Endothelial cell of umbilical vein (primary cell): ENCODE measurements at regions not wholly inside any gene's neighbourhood (a gene's known extent, or its start where the extent isn't known, plus 50 kb on each side); places are given as distances from the start of the nearest gene placed in this dataset.

ENCODE experiments used
- BruUV-seq: library from RNA; stranded (reverse); fragments of 400-500 nt; replicated peaks from 2 replicates; lab custom pipeline; 2021; lab: Mats Ljungman, UMichigan
- CTCF ChIA-PET: fragments of 300-600, 350-600 bp; sonication (Branson Sonifier 250); formaldehyde crosslinking; loops from one replicate; lab custom pipeline; 2021; ENCODE audit warnings: antibody characterized with exemption, inconsistent platforms; lab: Charles Lee
- POLR2A ChIA-PET: fragments of 300-600, 350-600 bp; sonication (Branson Sonifier 250); formaldehyde crosslinking; loops from one replicate; lab custom pipeline; 2021; ENCODE audit warnings: antibody characterized with exemption, inconsistent platforms; lab: Charles Lee
- DNase-seq: peaks from one replicate; pipeline ENCODE4 v3.0.0-alpha.2; 2011; ENCODE audit warnings: low read depth, low spot score
- FAIRE-seq: peaks from 2 replicates; lab custom pipeline; 2011; peaks lifted over from hg19 to GRCh38; lab: Jason Lieb, UNC
- H2AFZ ChIP-seq: 2 replicates; pipeline ENCODE4 v1.6.0; 2012; ENCODE audit warnings: low read depth, low read length, control low read depth, inconsistent platforms
- H3K27ac ChIP-seq: 2 replicates; pipeline ENCODE4 v1.5.1; 2011; ENCODE audit warnings: low read depth, mild to moderate bottlenecking, control low read depth, low read length, moderate library complexity; ENCODE audit not compliant: insufficient read depth
- H3K27me3 ChIP-seq, 2 experiments: 2 replicates each; pipeline versions ENCODE4 v1.6.0 to v1.6.1; 2011; ENCODE audit warnings: low read length in 2 of 2, mixed read lengths in 1 of 2; ENCODE audit not compliant: control insufficient read depth in 2 of 2, insufficient read depth in 2 of 2
- H3K36me3 ChIP-seq, 2 experiments: 2 replicates in 1 of 2; 3 replicates in 1 of 2; pipeline ENCODE4 v1.5.1; 2011; ENCODE audit warnings: low read length in 2 of 2, mild to moderate bottlenecking in 1 of 2, moderate library complexity in 1 of 2; ENCODE audit not compliant: control insufficient read depth in 2 of 2, insufficient read depth in 2 of 2; ENCODE audit errors: extremely low read depth in 1 of 2
- H3K4me1 ChIP-seq: 3 replicates; pipeline ENCODE4 v1.5.1; 2011; ENCODE audit warnings: mild to moderate bottlenecking, low read length; ENCODE audit not compliant: control insufficient read depth, insufficient read depth; ENCODE audit errors: extremely low read depth
- H3K4me2 ChIP-seq: 2 replicates; pipeline ENCODE4 v1.6.1; 2011; ENCODE audit warnings: low read length, control low read depth, mixed read lengths; ENCODE audit not compliant: insufficient read depth
- H3K4me3 ChIP-seq, 3 experiments: fragments of 200-600 bp in 1 of 3; sonication (generic), shearing (Covaris generic) in 1 of 3; replicated peaks in 1 of 3; 2 replicates each; pipeline ENCODE4 v1.5.1; 2011 to 2016; ENCODE audit warnings: control low read depth in 3 of 3, low read length in 3 of 3, mild to moderate bottlenecking in 2 of 3, inconsistent platforms in 1 of 3, low read depth in 1 of 3, moderate library complexity in 1 of 3; ENCODE audit not compliant: insufficient read depth in 1 of 3
- H3K79me2 ChIP-seq: 2 replicates; pipeline ENCODE4 v1.6.0; 2012; ENCODE audit warnings: low read length, inconsistent platforms; ENCODE audit not compliant: control insufficient read depth, insufficient read depth
- H3K9ac ChIP-seq: replicated peaks from 2 replicates; pipeline ENCODE3; 2011; ENCODE audit warnings: low read length, control low read depth; ENCODE audit not compliant: insufficient read depth; ENCODE audit errors: extremely low read depth
- H3K9me1 ChIP-seq: replicated peaks from 3 replicates; pipeline ENCODE4 v1.6.0; 2011; ENCODE audit warnings: mild to moderate bottlenecking, low read length; ENCODE audit not compliant: control insufficient read depth, insufficient read depth; ENCODE audit errors: extremely low read depth
- H3K9me3 ChIP-seq: replicated peaks from 2 replicates; pipeline ENCODE4 v1.5.1; 2012; ENCODE audit warnings: low read length, inconsistent platforms; ENCODE audit not compliant: control insufficient read depth, insufficient read depth
- H4K20me1 ChIP-seq: replicated peaks from 2 replicates; pipeline ENCODE3; 2011; ENCODE audit warnings: mild to moderate bottlenecking, low read length; ENCODE audit not compliant: control insufficient read depth, insufficient read depth; ENCODE audit errors: extremely low read depth
- GATA2 ChIP-seq: IDR thresholded peaks from 2 replicates; pipeline ENCODE4 v1.7.0; 2011; ENCODE audit warnings: low read depth, mild to moderate bottlenecking, moderate library complexity, mixed read lengths, low read length; ENCODE audit not compliant: insufficient read length, insufficient read depth
- JUN ChIP-seq: IDR thresholded peaks from 2 replicates; pipeline ENCODE4 v1.6.1; 2011; ENCODE audit warnings: borderline replicate concordance, low read depth; ENCODE audit not compliant: insufficient read length, insufficient read depth
- MYC ChIP-seq: IDR thresholded peaks from one replicate; pipeline ENCODE4 v1.6.1; 2011; ENCODE audit warnings: mild to moderate bottlenecking, low read depth, low read length
- dilution Hi-C: fragments of 300-500 bp; cut with MboI; formaldehyde crosslinking; loops from one replicate; pipeline ENCODE4 v1.15.0; 2019; ENCODE audit warnings: low sequenced_read_pairs; ENCODE audit not compliant: extremely low pct_ligation_motif_present
- intact Hi-C: fragments of 100-400 bp; cut with micrococcal nuclease; formaldehyde crosslinking; loops from one replicate; pipeline ENCODE4 v1.10.0; 2022
- TF ChIP-seq, protein P1 (sequence below), 2 donors: IDR thresholded peaks; 1 replicate in 1 of 2; 2 replicates in 1 of 2; pipeline ENCODE4 v1.5.1; 2011; ENCODE audit warnings: low read length in 2 of 2, mild to moderate bottlenecking in 2 of 2, moderate library complexity in 2 of 2, control low read depth in 1 of 2, inconsistent platforms in 1 of 2, low read depth in 1 of 2; ENCODE audit not compliant: insufficient read depth in 1 of 2; ENCODE audit errors: extremely low read depth in 1 of 2

DNA sequence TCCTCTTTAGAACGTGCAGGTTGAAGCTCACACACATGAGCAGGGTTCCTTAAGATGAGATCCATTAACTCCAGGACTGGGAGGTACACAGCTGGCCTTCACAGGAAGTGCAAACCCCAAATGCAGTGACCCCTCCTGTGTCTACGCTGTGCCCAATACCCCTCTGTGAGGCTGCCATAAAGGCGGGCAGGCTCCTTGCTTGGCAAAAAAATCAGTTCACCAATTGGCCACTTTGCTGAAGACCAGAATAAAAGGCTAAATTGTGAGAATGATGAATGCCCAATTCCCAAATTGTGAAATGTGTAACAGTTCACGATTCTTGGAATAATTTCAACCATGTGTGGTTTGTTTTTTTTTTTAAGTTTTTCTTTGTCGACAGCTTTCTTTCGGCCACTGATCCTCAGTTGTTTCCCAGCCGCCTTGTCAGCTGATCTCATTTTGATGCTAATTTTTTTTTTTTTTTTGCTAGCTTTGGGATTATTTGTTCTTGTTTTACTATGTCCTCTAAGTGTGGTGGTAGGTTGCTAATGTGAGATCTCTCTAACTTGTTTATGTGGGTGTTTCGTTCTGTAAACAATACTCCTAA lies 101.9 kb upstream of the PRSS58 start:
- POLR2A ChIA-PET = no interaction called here

More for the DNA sequence above, 101.9 kb upstream of the PRSS58 start:
- Histone ChIP-seq H3K9me3 (no peaks in the 10 kb centered on the region), H3K27ac (no peak overlapping the region), H3K79me2 (no peaks in the 10 kb centered on the region), H3K36me3 (no peaks in the 10 kb centered on the region), H2AFZ (no peak overlapping the region), H3K4me2 (no peak overlapping the region), H3K27me3 (no peaks in the 10 kb centered on the region), H3K4me1 (no peaks in the 10 kb centered on the region), H3K4me3 (no peak overlapping the region), H4K20me1 (no peaks in the 10 kb centered on the region), H3K9me1 (no peaks in the 10 kb centered on the region), H3K9ac (no peak overlapping the region)
- FAIRE-seq (no peak), DNase-seq (no peak)
- intact Hi-C loops (loop anchor here (10.0 kb wide), 1 partner anchor 705 kb away; no protein-coding TSS in a partner anchor), dilution Hi-C loops (no loop called here)
- CTCF ChIA-PET = interaction anchor here (0.9 to 2.2 kb wide), 11 partner anchors 9 to 384 kb away, joined by 3 to 15 read pairs (median 5); no protein-coding TSS in a partner anchor
- BruUV-seq = no TSS peak
- TF ChIP-seq MYC (no peak), JUN (no peak), GATA2 (no peak)
- TF ChIP-seq, protein P1, sequence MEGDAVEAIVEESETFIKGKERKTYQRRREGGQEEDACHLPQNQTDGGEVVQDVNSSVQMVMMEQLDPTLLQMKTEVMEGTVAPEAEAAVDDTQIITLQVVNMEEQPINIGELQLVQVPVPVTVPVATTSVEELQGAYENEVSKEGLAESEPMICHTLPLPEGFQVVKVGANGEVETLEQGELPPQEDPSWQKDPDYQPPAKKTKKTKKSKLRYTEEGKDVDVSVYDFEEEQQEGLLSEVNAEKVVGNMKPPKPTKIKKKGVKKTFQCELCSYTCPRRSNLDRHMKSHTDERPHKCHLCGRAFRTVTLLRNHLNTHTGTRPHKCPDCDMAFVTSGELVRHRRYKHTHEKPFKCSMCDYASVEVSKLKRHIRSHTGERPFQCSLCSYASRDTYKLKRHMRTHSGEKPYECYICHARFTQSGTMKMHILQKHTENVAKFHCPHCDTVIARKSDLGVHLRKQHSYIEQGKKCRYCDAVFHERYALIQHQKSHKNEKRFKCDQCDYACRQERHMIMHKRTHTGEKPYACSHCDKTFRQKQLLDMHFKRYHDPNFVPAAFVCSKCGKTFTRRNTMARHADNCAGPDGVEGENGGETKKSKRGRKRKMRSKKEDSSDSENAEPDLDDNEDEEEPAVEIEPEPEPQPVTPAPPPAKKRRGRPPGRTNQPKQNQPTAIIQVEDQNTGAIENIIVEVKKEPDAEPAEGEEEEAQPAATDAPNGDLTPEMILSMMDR (IDR thresholded peaks at IDR 0.05; ENCODE audit: extremely low read depth in 1 of 2, insufficient read depth in 1 of 2, low read depth in 1 of 2, low read length in 2 of 2) = no peak
